ENCODE measurements at regions not wholly inside any gene's neighbourhood (a gene's known extent, or its start where the extent isn't known, plus 50 kb on each side); places are given as distances from the start of the nearest gene placed in this dataset.

- no peak for TF ChIP-seq CTCF (IDR thresholded peaks at IDR 0.05; ENCODE audit: low read length)
- TF ChIP-seq EZH2 (IDR thresholded peaks at IDR 0.05; ENCODE audit: borderline replicate concordance, low read length), result no peak
Observed at GRCh38 chr3:39716849-39717248, 92.6 kb upstream of the MYRIP start.

Measured in OCI-LY1 (cell line).